Stimulated activated CD4-positive, alpha-beta T cell treated with anti-CD3 and anti-CD28 coated beads, Interleukin-1b, Interleukin-23, amount 100 ng/mL, for 24 hours (primary cell): ENCODE measurements at regions not wholly inside any gene's neighbourhood (a gene's known extent, or its start where the extent isn't known, plus 50 kb on each side); places are given as distances from the start of the nearest gene placed in this dataset.
"Not testable (repeated sequence)": the region's sequence is repeated elsewhere in the genome, so short reads cannot be mapped to it uniquely, and the experiment has no call there.

ENCODE experiments used
- DNase-seq, 4 experiments: peaks; one replicate each; pipeline ENCODE4 v3.0.0-alpha.2; 2020; ENCODE audit warnings: low read depth in 4 of 4, low spot score in 1 of 4

DNA sequence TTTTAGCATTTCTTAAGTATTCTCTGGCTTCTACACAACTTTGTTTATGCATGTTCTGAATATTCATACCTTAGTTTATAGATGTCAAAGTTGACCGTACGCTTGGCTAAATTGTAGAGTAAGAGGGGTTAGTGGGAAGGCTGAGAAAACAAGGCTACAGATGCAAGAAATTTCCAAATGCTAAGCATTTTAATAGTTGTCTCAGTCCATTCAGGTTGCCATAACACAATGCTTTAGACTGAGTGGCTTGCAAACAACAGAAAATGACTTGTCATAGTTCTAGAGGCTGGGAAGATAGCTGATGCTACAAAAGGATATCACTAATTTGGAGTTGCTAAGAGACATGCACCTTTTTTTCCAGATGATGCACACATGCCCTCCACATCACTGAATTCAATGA, 53.0 kb upstream of the C1QTNF3 start:
- not testable (repeated sequence) for DNase-seq

- not testable (repeated sequence) for DNase-seq
Observed at GRCh38 chr5:34099891-34100290, 56.9 kb upstream of the C1QTNF3 start.

GRCh38 chr5:34101567-34101966, 58.6 kb upstream of the C1QTNF3 start:
- not testable (repeated sequence) for DNase-seq

DNA sequence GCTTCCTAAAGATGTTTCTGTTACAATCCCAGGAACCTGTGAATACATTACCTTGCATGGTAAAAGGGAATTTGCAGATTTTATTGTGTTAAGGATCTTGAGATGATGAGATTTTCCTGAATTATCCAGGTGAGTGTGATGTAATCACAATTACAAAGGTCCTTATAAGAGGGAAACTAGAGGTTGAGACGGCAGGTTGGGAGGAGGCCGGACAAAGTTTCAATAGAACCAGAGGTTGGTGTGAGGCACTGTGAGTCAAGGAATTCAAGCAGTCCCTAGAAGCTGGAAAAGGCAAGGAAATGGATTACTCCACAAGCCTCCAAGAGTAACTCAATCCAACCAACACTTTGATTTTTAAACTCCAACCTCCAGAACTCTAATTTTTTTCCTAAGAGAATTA, 65.9 kb upstream of the C1QTNF3 start:
- not testable (repeated sequence) for DNase-seq

DNA sequence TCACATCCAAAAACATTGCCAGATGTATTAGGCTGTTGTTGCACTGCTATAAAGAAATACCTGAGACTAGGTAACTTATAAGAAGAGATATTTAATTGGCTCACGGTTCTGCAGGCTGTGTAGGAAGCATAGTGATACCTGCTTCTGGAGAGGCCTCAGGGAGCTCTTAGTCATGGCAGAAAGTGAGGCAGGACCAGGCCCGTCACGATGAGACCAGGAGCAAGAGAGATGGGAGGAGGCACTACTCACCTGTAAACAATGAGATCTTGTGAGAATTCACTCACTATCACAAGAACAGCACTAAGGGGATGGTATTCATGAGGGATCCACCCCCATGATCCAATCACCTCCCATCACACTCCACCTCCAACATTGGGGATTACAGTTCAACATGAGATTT, 81.3 kb upstream of the C1QTNF3 start:
- DNase-seq = not testable (repeated sequence)

DNA sequence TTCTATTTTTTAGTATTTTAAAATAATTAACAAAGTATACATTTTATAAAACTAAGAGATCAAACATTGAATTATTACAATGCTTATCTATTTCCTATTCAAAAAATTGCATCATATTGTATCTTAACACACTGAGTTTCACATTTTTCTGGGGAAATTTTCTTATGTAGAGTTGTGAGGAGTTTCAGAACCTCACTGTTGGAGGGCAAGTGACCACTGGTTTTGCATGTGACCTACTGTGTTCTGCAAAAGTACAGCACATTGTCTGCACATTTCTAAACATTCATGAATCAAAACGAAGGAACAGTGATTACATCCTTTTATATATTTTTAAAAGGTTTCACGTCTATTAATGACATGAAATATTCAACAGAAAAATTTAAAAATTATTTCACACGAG, 82.3 kb upstream of the C1QTNF3 start:
- not testable (repeated sequence) for DNase-seq

DNA sequence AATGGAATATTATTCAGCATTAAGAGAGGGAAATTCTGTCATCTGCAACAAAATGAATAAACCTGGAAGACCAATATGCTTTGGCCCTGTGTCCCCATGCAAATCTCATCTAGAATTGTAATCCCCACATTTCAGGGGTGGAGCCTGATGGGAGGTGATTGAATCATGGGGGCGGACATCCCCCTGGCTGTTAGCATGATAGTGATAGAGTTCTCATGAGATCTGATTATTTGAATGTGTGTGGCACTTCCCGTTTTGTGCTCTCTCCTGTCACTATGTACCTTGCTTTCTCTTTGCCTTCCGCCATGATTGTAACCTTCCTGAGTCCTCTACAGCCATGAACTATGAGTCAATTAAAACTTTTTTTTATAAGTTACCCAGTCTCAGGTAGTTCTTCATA, 83.7 kb upstream of the C1QTNF3 start:
- DNase-seq = not testable (repeated sequence)

DNA sequence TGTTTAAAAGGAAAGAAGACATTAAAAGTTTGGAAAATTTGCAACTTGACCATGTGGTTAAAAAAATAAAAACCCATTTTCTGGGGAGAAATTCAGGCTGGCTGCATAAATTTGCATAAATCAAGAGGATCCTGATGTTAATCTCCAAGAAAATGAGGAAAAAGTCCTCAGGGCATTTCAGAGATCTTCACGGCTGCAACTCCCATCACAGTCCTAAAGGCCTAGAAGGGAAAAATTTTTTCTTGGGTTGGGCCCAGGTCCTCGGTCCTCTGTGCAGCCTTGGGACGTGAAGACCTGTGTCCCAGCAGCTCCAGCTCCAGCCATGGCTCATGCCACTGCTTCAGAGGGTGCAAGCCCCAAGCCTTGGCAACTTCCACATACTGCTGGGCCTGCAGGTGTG, 84.8 kb upstream of the C1QTNF3 start:
- not testable (repeated sequence) for DNase-seq

GRCh38 chr5:34128890-34129289, 85.9 kb upstream of the C1QTNF3 start:
- not testable (repeated sequence) for DNase-seq

DNA sequence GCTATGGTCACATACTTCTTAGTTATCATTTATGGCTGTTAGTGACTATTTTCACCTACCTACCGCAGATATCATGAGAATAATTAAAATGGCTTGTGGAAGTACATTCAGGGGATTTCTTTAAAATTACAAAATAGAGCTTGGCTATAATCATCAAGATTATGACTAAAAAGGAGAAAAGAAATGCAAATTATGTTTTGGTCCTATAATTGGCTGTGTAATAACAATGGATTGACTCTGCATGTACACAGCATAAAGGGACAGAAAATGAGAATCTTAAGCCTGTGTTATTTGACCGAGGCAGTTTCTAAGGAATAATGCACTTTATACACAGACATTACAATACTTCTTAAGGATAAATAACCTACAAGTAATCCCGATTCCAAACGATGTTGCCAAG, 112.0 kb upstream of the C1QTNF3 start:
- DNase-seq = not testable (repeated sequence)

GRCh38 chr5:34156703-34157414, 113.8 kb upstream of the C1QTNF3 start:
- DNase-seq = not testable (repeated sequence)

- DNase-seq = not testable (repeated sequence)
Observed at GRCh38 chr5:34160904-34161303, 117.9 kb upstream of the C1QTNF3 start.

GRCh38 chr5:34171398-34171797, 128.4 kb upstream of the C1QTNF3 start:
- DNase-seq = not testable (repeated sequence)

DNA sequence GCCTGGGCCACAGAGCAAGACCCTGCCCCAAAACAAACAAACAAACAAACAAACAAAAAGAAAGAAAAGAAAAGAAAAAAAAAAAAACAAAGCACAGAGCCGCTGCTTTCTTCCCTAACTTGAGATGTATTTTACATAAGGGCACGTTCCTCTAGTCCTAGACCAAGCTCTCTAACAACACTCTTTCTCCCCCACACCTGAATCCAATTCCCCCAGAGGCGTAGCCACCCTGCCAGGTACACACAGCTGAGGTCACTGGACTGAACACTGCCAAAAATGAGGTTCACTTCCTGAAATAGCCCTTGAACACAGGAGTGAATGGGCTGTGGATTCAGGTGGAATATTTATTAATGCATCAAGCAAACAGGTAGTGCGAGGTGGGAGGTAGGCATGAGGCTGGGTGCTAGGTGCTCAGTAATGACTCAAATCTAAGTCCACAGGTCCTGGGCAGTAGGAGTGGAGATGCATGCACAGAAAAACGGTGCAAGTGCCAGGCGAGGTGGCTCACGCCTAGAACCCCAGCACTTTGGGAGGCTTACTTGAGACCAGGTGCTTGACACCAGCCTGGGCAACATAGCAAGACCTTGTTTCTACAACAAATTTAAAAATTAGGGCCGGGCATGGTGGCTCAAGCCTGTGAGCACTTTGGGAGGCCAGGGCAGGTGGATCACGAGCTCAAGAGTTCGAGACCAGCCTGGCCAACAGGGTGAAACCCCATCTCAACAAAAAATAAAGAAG, 136.6 kb upstream of the C1QTNF3 start:
- not testable (repeated sequence) for DNase-seq

DNA sequence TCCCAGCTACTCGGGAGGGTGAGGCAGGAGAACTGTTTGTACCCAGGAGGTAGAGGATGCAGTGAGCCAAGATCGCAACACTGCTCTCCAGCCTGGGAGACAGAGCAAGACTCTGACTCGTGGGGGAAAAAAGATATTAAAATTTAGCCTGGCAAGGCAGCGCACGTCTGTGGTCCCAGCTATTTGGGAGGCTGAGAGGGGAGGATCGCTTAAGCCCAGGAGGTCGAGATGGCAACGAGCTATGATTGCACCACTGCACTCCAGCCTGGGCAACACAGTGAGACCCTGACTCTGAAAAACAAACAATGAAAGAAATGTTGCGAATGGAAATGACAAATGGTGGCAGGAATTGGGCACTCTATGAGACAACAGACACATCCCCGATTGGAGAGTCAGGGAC, 137.2 kb upstream of the C1QTNF3 start:
- DNase-seq = not testable (repeated sequence)

GRCh38 chr5:34180940-34181614, 138.1 kb upstream of the C1QTNF3 start:
- not testable (repeated sequence) for DNase-seq

GRCh38 chr5:34185005-34185404, 142.0 kb upstream of the C1QTNF3 start:
- DNase-seq = not testable (repeated sequence)

- DNase-seq = not testable (repeated sequence)
Observed at GRCh38 chr5:34185572-34185971, 142.6 kb upstream of the C1QTNF3 start.

GRCh38 chr5:34186108-34186507, 143.1 kb upstream of the C1QTNF3 start:
- not testable (repeated sequence) for DNase-seq

GRCh38 chr5:34186865-34187264, 143.9 kb upstream of the C1QTNF3 start:
- DNase-seq = not testable (repeated sequence)

- not testable (repeated sequence) for DNase-seq
Observed at GRCh38 chr5:34187441-34187840, 144.4 kb upstream of the C1QTNF3 start.
